ENCODE measurements at regions not wholly inside any gene's neighbourhood (a gene's known extent, or its start where the extent isn't known, plus 50 kb on each side); places are given as distances from the start of the nearest gene placed in this dataset.

DNA sequence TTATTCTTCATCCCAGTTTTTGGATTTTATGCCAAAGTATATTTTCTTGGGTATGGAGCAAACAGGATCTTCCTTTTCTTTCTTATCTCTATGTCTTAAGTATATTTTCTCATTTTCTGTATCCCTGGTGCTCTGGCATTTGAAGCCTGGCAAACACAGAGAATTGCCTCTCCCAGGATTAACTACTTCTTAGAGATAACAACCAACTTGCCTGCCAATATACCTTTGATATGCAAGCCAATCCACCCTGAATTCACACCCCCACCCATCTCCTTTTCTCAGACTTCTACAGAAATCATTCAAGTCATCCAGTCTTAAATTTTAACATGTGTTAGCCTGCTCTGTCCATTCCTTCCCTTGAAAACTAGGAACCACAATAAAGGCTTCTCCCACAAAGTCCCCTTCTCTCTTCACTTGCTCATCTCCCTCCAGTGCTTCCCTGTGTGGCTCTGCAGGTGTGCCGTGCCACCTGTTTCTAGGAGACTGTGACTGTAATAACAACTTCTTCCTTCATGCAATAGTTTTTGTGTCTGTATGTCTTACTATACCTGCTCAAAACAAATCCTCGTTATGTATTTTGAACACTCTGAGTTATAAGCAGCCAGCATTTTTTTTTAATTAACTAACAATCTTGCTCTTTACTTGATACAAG is 649.7 kb upstream of the RIOK2 start:
- TF ChIP-seq EZH2 (IDR thresholded peaks at IDR 0.05; ENCODE audit: borderline replicate concordance, insufficient read depth, low read length, poor library complexity, severe bottlenecking) = no peak
- TF ChIP-seq EP300 (conservative IDR thresholded peaks at IDR 0.05; ENCODE audit: poor library complexity, severe bottlenecking) = no peak
- TF ChIP-seq SMC3 (conservative IDR thresholded peaks at IDR 0.05; ENCODE audit: poor library complexity) = no peak
